GM18909 (cell line): ENCODE measurements at regions not wholly inside any gene's neighbourhood (a gene's known extent, or its start where the extent isn't known, plus 50 kb on each side); places are given as distances from the start of the nearest gene placed in this dataset.
"Not testable (repeated sequence)": the region's sequence is repeated elsewhere in the genome, so short reads cannot be mapped to it uniquely, and the experiment has no call there.

ENCODE experiments used
- ATAC-seq: cut with Tn5 transposase; IDR thresholded peaks from one replicate; pipeline ENCODE4 v1.9.1; 2021; ENCODE audit warnings: mild to moderate bottlenecking; ENCODE audit not compliant: unreplicated experiment, poor library complexity

GRCh38 chr10:29883231-29883630, 176.2 kb downstream of the JCAD start:
- no peak for ATAC-seq

DNA sequence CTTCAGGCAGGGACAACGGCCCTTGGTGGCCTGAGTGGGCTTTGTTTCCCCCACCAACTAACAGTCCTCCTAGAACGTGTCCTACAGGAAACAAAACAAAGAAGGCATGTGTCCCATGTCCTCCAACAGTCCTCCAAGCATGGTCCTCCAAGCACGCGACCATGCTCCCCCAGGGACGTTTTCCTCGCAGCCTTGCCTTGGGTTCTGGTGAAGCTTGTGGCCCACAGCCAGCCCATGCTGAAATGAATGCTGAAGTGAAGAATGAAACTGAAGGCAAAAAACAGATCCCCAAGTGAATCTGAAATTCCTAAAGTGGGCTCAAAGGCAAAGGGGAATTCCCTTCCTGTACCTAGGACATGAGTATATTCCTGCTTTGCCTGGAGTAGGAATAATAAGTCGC, 176.6 kb downstream of the JCAD start:
- no peak for ATAC-seq

- no peak for ATAC-seq
These were observed 177.6 kb downstream of the JCAD start for GRCh38 chr10:29881811-29882210.

GRCh38 chr10:29881336-29881771, 178.0 kb downstream of the JCAD start:
- no peak for ATAC-seq

DNA sequence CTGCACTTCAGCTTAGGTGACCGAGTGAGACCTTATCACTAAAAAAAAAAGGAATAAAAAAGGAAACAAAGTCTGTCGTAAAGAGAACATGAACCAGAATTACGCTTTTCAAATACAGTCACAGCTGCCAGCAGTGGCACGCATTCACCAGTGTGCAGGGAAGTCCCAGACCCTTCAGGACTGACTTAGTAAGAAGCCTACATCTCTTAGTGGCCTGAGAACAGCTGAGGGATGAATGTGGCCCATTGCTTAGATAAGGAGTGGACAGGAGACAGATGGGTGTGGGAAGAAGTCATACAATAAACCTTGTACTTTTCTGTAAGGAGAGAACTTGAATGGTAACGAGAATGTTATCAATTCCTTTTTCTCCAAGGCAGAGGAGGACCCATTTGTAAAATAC, 178.5 kb downstream of the JCAD start:
- no peak for ATAC-seq

- no peak for ATAC-seq
These were observed 179.5 kb downstream of the JCAD start for GRCh38 chr10:29879862-29880261.

DNA sequence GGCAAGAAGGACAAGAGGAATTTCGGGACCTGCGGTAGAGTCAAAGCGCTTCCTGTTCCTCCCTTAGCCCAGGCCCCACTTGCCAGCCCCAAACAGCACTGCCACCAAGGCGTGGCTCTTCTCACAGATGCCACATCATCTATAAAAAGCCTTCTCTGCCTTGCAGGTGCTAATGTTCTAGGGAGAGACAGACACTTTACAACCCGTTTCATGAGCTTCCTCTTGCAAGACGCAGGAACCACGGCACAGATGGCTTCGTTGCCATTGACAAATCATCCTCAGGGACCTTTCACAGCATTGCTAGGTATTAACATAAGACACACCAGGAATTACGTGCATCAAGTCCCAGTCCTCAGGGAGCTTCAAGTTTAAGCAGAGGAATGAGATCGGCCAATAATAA, 180.9 kb downstream of the JCAD start:
- no peak for ATAC-seq

GRCh38 chr10:29877793-29878491, 181.4 kb downstream of the JCAD start:
- ATAC-seq = no peak

DNA sequence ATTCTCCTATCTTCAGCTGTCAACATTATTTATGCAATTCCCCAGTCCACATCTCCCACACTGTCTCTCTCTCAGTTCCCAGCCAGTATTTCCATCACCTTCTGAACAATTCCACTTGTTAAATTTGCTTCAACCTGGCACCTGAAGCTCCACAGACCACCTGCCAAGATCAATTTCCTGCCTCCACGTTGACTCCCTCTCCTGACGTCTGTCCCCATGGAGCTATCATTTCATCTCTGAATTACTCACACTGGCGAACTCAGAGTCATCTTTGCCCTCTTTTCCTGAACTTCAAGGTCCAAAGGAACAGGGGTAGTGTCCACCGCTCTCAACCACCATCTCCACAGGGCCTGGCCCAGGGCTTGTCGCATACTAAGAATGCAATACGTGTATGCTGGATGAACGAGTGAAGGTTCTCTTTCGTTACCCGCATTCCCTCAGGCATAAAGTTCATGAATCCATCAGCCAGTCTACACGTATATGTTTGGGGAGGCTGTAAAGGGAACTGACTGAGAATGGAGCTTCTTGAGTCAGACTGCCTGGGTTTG, 183.3 kb downstream of the JCAD start:
- no peak for ATAC-seq

DNA sequence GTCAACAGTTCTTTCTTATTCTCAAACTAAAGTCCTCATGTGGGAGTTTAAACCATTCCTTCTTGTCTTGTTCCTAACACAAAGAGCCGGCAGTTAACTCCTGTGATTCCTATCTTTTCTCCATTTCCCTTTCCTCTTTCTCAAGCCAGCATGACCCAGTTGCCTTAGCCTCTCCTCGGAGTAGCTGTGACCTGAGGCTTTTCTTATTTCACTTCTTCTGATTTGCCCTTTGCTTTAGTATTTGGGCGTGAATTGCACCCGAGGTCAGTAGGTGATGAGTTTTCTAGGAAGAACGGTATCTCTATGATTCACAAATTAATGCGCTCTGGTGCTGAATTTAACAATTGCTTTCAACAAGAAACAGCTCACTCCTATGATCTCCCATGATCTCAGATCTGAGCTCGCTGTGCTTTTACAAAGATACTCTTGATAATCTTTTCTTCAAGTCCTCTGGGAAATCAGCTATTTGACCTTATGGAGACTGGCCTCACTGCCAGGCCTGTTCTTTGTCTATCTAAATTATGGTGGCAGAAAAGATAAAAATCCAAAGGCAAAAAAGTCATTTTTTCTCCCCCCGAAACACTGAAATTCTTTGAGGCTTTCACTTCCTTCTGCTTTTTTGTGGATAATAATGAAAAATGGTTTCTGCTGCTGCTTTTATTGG, 184.6 kb downstream of the JCAD start:
- no peak for ATAC-seq

DNA sequence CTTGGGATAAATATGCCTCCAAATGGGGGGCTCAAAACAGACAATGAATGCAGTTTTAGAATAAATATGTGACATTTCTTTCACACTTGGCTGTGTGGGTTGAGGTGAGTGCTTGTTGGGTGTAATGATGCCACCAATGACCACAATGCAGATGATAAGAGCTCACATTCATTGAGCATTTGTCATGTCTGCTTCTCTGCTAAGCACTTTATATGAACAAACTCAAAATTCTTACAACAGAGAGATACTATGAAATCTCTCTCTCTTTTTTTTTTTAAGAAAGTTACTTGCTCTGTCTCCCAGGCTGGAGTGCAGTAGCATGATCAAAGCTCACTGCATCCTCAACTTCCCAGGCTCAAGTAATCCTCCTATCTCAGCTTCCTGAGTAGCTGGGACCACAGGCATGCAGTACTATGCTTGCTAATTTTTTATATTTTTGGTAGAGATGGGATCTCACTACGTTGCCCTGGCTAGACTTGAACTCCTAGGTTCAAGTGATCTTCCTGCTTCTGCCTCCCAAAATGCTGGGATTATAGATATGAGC, 185.4 kb downstream of the JCAD start:
- no peak for ATAC-seq

DNA sequence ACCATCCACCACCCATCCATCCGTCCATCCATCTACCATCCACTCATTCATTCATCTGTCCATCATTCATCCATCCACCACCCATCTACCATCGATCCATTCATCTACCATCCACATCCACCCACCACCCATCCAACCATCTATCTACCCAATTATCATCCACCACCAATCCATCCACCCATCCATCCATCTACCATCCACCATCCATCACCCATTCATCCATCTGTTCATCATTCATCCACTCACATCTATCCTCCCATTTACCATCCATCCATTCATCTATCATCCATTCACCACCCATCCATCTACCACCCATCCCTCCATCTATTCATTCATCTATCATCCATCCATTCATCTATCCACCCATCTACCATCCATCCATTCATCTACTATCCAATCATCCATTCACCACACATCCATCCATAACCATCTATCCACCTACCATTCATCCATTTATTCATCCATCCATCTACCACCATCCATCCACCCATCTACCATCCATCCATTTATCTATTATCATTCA, 188.8 kb downstream of the JCAD start:
- no peak for ATAC-seq

GRCh38 chr10:29869593-29869992, 189.8 kb downstream of the JCAD start:
- no peak for ATAC-seq

DNA sequence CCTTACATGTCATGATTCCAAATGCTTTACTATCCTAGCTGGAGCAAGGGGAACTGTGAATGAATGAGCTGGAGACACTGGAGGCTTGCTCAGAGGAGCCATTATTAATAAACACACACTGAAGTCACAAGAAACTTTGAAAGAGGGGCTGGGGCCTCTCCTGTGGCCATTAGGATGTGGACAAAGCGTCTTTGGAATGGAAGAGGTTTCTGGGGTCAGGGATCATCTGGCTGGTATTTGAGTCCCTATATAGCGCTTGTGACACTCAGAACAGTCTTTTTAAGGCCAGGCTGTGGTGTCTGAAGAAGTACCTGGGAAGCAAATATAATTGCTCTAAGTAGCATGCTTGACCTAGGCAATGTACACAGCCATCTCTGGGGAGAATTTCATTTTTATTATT, 193.0 kb downstream of the JCAD start:
- no peak for ATAC-seq

DNA sequence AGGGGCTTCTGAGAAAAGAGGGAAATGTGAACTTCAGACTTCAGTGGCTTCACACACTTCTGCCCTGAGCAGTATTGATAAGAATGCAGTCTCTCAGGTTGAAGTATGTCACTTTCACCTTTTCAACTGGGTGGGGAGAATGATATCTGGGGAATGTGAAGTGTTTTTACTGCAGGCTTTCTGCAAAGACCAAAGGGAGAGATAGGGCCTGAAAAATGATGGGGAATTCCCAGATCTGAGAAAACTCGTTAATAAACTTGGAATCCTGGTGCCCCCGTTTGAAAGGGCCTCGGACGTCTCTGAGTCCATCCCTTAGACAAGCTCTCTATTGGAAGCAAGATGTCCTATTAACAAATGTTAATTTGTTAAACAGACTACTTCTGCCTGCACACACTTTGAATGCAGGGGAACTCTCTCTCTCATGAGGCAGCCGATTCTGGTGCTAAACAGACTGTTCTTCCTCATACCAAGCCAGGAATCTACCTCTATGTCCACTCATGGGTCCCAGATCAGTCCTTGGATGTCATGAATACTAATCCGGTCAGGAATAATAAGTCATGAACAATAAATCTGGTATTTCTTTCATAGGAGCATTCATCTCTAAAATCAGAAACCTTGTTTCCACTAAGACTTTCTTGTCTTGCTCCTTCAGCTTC, 193.6 kb downstream of the JCAD start:
- ATAC-seq = no peak

- ATAC-seq = no peak
These were observed 196.3 kb downstream of the JCAD start for GRCh38 chr10:29862923-29863614.

DNA sequence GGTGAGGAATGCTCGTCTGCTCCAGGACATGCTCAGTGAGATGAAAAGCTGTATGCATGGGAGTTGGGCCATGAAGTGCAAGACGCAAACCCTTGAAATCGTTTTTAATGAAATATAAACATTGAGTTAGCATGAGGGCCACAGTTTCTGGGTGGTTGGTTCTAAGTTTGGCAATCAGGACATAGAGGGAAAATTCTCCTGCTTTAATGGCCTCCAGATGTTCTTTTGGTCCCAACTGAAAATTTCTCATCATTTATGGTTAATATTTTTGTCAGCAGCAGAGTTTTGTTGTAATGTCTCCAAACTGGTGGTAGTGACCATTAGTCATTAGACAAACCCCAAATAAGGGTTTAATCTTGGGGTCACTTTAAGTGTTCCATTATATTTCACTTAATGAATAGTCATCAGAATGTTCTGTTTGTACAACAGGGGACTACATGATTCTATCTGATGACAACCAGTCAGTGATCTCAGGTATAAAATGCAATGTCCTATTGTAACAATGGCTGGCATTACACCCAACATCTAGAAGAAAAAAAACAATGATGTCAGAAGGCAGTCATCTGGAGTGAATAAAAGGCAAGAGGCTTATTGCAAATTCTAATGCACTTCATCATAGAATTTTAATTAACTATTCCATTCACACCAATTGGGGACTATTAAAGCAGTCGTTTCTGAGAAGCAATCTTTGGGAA, 197.4 kb downstream of the JCAD start:
- no peak for ATAC-seq

- ATAC-seq = not testable (repeated sequence)
These were observed 198.2 kb downstream of the JCAD start for GRCh38 chr10:29861231-29861630.

- no peak for ATAC-seq
These were observed 199.2 kb downstream of the JCAD start for GRCh38 chr10:29860166-29860565.
